H9 (cell line): ENCODE measurements at regions not wholly inside any gene's neighbourhood (a gene's known extent, or its start where the extent isn't known, plus 50 kb on each side); places are given as distances from the start of the nearest gene placed in this dataset.

ENCODE experiments used
- DNase-seq: peaks from one replicate; pipeline ENCODE4 v3.0.0-alpha.2; 2017
- H2AFZ ChIP-seq: one replicate; pipeline ENCODE4 v1.6.1; 2013; ENCODE audit warnings: mild to moderate bottlenecking, low read length, control low read depth, moderate library complexity
- H2AK5ac ChIP-seq: 2 replicates; pipeline ENCODE4 v1.6.1; 2013; ENCODE audit warnings: low read length, control low read depth, mixed read lengths; ENCODE audit not compliant: insufficient read length
- H2BK120ac ChIP-seq: one replicate; pipeline ENCODE4 v1.6.1; 2013; ENCODE audit warnings: low read depth, mild to moderate bottlenecking, low read length, control low read depth, inconsistent platforms; ENCODE audit not compliant: poor library complexity, severe bottlenecking
- H2BK12ac ChIP-seq: 2 replicates; pipeline ENCODE4 v1.6.1; 2013; ENCODE audit warnings: low read length, control low read depth, mixed read lengths, low read depth; ENCODE audit not compliant: insufficient read length
- H2BK15ac ChIP-seq: 2 replicates; pipeline ENCODE4 v1.6.1; 2013; ENCODE audit warnings: low read depth, low read length, control low read depth
- H2BK20ac ChIP-seq: one replicate; pipeline ENCODE4 v1.6.1; 2013; ENCODE audit warnings: low read depth, mild to moderate bottlenecking, low read length, control low read depth, inconsistent platforms; ENCODE audit not compliant: poor library complexity, severe bottlenecking
- H2BK5ac ChIP-seq: 2 replicates; pipeline ENCODE4 v1.6.1; 2013; ENCODE audit warnings: low read length, control low read depth, mixed read lengths; ENCODE audit not compliant: insufficient read length
- H3K14ac ChIP-seq: 2 replicates; pipeline ENCODE4 v1.6.1; 2013; ENCODE audit warnings: low read length, control low read depth; ENCODE audit not compliant: insufficient read depth
- H3K18ac ChIP-seq: 2 replicates; pipeline ENCODE4 v1.6.1; 2013; ENCODE audit warnings: low read depth, mild to moderate bottlenecking, mixed read lengths, low read length, control low read depth; ENCODE audit not compliant: insufficient read length
- H3K23ac ChIP-seq: 2 replicates; pipeline ENCODE4 v1.6.1; 2013; ENCODE audit warnings: low read length, control low read depth, mixed read lengths, low read depth; ENCODE audit not compliant: insufficient read length
- H3K23me2 ChIP-seq: 2 replicates; pipeline ENCODE4 v1.6.1; 2013; ENCODE audit warnings: low read depth, mild to moderate bottlenecking, mixed read lengths, low read length, control low read depth; ENCODE audit not compliant: insufficient read length, poor library complexity, severe bottlenecking
- H3K27ac ChIP-seq: 2 replicates; pipeline ENCODE4 v1.5.1; 2013; ENCODE audit warnings: low read length, control low read depth, mixed read lengths, low read depth; ENCODE audit not compliant: insufficient read length
- H3K27me3 ChIP-seq: 2 replicates; pipeline ENCODE4 v1.6.1; 2013; ENCODE audit warnings: low read length, control low read depth, inconsistent platforms; ENCODE audit not compliant: insufficient read depth
- H3K4ac ChIP-seq: 2 replicates; pipeline ENCODE4 v1.6.1; 2013; ENCODE audit warnings: low read depth, mild to moderate bottlenecking, control low read depth, inconsistent platforms, low read length, moderate library complexity
- H3K4me1 ChIP-seq: 2 replicates; pipeline ENCODE4 v1.6.1; 2013; ENCODE audit warnings: low read length, control low read depth, inconsistent platforms; ENCODE audit not compliant: insufficient read depth
- H3K4me2 ChIP-seq: 2 replicates; pipeline ENCODE4 v1.6.1; 2013; ENCODE audit warnings: low read length, control low read depth, mixed read lengths; ENCODE audit not compliant: insufficient read length, insufficient read depth
- H3K56ac ChIP-seq: 2 replicates; pipeline ENCODE4 v1.6.1; 2013; ENCODE audit warnings: low read depth, mild to moderate bottlenecking, mixed read lengths, low read length, control low read depth; ENCODE audit not compliant: insufficient read length
- H3K79me1 ChIP-seq: 2 replicates; pipeline ENCODE4 v1.6.1; 2013; ENCODE audit warnings: low read depth, mild to moderate bottlenecking, moderate library complexity, low read length, control low read depth, inconsistent platforms; ENCODE audit not compliant: insufficient read depth, poor library complexity, severe bottlenecking
- H3K79me2 ChIP-seq: 2 replicates; pipeline ENCODE4 v1.6.1; 2013; ENCODE audit warnings: low read length, control low read depth, inconsistent platforms; ENCODE audit not compliant: insufficient read depth
- H3K9ac ChIP-seq: 2 replicates; pipeline ENCODE4 v1.6.1; 2013; ENCODE audit warnings: low read length, control low read depth, mixed read lengths; ENCODE audit not compliant: insufficient read length; ENCODE audit errors: extremely low read depth
- H3K9me3 ChIP-seq: one replicate; pipeline ENCODE4 v1.6.1; 2013; ENCODE audit warnings: low read depth, low read length, inconsistent platforms; ENCODE audit not compliant: control insufficient read depth
- H3T11ph ChIP-seq: one replicate; pipeline ENCODE4 v1.6.1; 2013; ENCODE audit warnings: mild to moderate bottlenecking, low read length, control low read depth, inconsistent platforms
- H4K20me1 ChIP-seq: one replicate; pipeline ENCODE4 v1.6.1; 2013; ENCODE audit not compliant: control insufficient read depth, insufficient read length, insufficient read depth
- H4K5ac ChIP-seq: 2 replicates; pipeline ENCODE4 v1.6.1; 2013; ENCODE audit warnings: low read depth, mild to moderate bottlenecking, mixed read lengths, low read length, control low read depth; ENCODE audit not compliant: insufficient read length
- H4K8ac ChIP-seq: replicated peaks from 2 replicates; pipeline ENCODE4 v1.6.1; 2013; ENCODE audit warnings: low read length, control low read depth, mixed read lengths, low read depth; ENCODE audit not compliant: insufficient read length
- H4K91ac ChIP-seq: 2 replicates; pipeline ENCODE4 v1.6.1; 2013; ENCODE audit warnings: low read depth, mild to moderate bottlenecking, moderate library complexity, mixed read lengths, low read length, control low read depth; ENCODE audit not compliant: insufficient read length
- H3K27ac Mint-ChIP-seq, 3 experiments: 2 replicates in 2 of 3; 3 replicates in 1 of 3; pipeline ENCODE4 v1.8.0; 2020 to 2021; ENCODE audit warnings: mixed read lengths in 3 of 3, mild to moderate bottlenecking in 1 of 3, moderate library complexity in 1 of 3
- H3K27me3 Mint-ChIP-seq: 2 replicates; pipeline ENCODE4 v1.8.0; 2021; ENCODE audit warnings: low read depth, mild to moderate bottlenecking, moderate library complexity, mixed read lengths
- H3K36me3 Mint-ChIP-seq, 3 experiments: 2 replicates in 2 of 3; 3 replicates in 1 of 3; pipeline ENCODE4 v1.8.0; 2020 to 2021; ENCODE audit warnings: low read depth in 3 of 3, mixed read lengths in 3 of 3; ENCODE audit not compliant: insufficient read depth in 1 of 3
- H3K4me1 Mint-ChIP-seq, 2 experiments: 2 replicates each; pipeline ENCODE4 v1.8.0; 2020; ENCODE audit warnings: mixed read lengths in 2 of 2
- H3K4me3 Mint-ChIP-seq, 2 experiments: 2 replicates in 1 of 2; 3 replicates in 1 of 2; pipeline ENCODE4 v1.8.0; 2020 to 2021; ENCODE audit warnings: mild to moderate bottlenecking in 2 of 2, mixed read lengths in 2 of 2, moderate library complexity in 1 of 2
- H3K9me3 Mint-ChIP-seq, 2 experiments: 2 replicates in 1 of 2; 3 replicates in 1 of 2; pipeline ENCODE4 v1.8.0; 2020; ENCODE audit warnings: mild to moderate bottlenecking in 2 of 2, mixed read lengths in 2 of 2, moderate library complexity in 1 of 2
- WGBS: extraction: QIAGEN DNeasy Blood & Tissue Kit; methylation state at CpG from one replicate; pipeline ENCODE4 v1.1.7; 2013; ENCODE audit warnings: missing lambda C conversion rate, low lambda C conversion rate, mixed read lengths; ENCODE audit not compliant: insufficient read length; ENCODE audit errors: extremely low coverage; 5-methylcytosine and 5-hydroxymethylcytosine counted together
- TF ChIP-seq, protein P1 (sequence below): fragments of 200-600 bp; sonication (generic); conservative IDR thresholded peaks from 3 replicates; pipeline ENCODE4 v1.8.0; 2021; ENCODE audit warnings: antibody characterized with exemption, mild to moderate bottlenecking

DNA sequence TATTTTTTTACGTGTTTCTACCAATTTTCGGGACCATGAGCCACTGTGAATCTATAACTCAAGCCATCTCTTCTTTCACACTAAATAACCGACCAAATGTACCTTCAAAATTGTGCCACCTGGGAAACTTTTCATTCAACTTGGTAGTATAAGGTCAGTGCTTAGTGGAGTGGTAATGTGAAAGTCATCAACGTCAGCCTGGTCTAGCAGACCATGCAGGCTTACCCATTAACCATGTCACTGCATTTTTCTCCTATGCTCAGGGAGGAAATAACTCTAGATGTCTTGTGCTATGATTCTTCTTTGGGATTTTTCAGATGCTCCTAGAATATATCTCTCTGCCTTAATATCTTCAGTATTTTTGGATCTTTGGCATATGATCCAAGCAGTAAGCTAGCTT, 1075.4 kb upstream of the POT1 start:
- Histone ChIP-seq H3K27me3 (no peaks in the 10 kb centered on the region; the same call in 1 of the 2 replicates), H3K18ac (no peak overlapping the region), H4K5ac (no peak overlapping the region), H2BK12ac (no peak overlapping the region), H3K23me2 (no peaks in the 10 kb centered on the region), H3K79me2 (peaks cover 12% of the 10 kb centered on the region; the same call in 1 of the 2 replicates), H2BK5ac (no peak overlapping the region), H3K9me3 (no peaks in the 10 kb centered on the region), H3K27ac (no peak overlapping the region), H2AK5ac (no peak overlapping the region), H3K4me2 (no peak overlapping the region), H3K79me1 (peaks cover 5% of the 10 kb centered on the region), H3K9ac (no peak overlapping the region), H2BK120ac (no peak overlapping the region), H3K4ac (no peak overlapping the region), H3T11ph (no peak overlapping the region), H3K14ac (no peak overlapping the region), H4K8ac (no peak overlapping the region), H3K4me1 (no peaks in the 10 kb centered on the region; the same call in none of the 2 replicates), H4K20me1 (no peaks in the 10 kb centered on the region), H2AFZ (no peak overlapping the region), H2BK20ac (peak overlapping the region; percentile 26), H3K23ac (no peak overlapping the region), H3K56ac (no peak overlapping the region), H4K91ac (no peak overlapping the region), H2BK15ac (no peak overlapping the region)
- Mint-ChIP-seq H3K36me3 (peaks cover 10 to 20% (median 16%) of the 10 kb centered on the region in 3 experiments; a peak in 6 of 7 replicates), H3K4me3 (no peak overlapping the region), H3K9me3 (peaks cover 2 to 6% of the 10 kb centered on the region in 2 experiments; a peak in 2 of 5 replicates), H3K27ac (no peak overlapping the region), H3K4me1 (peaks cover 26 to 35% of the 10 kb centered on the region in 2 experiments), H3K27me3 (no peaks in the 10 kb centered on the region)
- DNase-seq: no peak
- no CpG with 5 or more reads among the region's 4 CpGs for WGBS
- TF ChIP-seq, protein P1, sequence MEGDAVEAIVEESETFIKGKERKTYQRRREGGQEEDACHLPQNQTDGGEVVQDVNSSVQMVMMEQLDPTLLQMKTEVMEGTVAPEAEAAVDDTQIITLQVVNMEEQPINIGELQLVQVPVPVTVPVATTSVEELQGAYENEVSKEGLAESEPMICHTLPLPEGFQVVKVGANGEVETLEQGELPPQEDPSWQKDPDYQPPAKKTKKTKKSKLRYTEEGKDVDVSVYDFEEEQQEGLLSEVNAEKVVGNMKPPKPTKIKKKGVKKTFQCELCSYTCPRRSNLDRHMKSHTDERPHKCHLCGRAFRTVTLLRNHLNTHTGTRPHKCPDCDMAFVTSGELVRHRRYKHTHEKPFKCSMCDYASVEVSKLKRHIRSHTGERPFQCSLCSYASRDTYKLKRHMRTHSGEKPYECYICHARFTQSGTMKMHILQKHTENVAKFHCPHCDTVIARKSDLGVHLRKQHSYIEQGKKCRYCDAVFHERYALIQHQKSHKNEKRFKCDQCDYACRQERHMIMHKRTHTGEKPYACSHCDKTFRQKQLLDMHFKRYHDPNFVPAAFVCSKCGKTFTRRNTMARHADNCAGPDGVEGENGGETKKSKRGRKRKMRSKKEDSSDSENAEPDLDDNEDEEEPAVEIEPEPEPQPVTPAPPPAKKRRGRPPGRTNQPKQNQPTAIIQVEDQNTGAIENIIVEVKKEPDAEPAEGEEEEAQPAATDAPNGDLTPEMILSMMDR: no peak
